ENCODE measurements at regions not wholly inside any gene's neighbourhood (a gene's known extent, or its start where the extent isn't known, plus 50 kb on each side); places are given as distances from the start of the nearest gene placed in this dataset.

GRCh38 chr20:41881466-41882046 is 263.4 kb upstream of the CHD6 start:
- no peak for DNase-seq (ENCODE audit: low read depth)

DNA sequence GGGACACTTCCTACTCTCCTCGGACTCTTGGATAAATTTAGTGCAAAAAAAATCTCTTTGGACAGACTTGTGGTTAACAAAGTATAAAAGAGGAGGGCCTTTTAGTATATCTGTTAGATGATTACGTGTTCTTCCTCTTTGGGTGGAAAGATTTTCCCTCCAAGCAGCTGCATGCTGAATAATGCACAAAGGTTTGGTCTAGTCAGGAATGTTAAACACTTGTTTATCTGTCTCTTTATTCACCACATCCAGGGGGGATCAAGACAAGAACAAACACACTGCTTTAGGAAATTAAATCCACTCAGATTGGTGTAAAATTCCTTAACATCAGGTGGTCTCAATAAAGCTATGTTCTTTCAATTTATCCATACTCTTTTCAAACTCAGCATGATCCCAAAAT is 260.9 kb upstream of the CHD6 start:
- no peak for DNase-seq (ENCODE audit: low read depth)

DNA sequence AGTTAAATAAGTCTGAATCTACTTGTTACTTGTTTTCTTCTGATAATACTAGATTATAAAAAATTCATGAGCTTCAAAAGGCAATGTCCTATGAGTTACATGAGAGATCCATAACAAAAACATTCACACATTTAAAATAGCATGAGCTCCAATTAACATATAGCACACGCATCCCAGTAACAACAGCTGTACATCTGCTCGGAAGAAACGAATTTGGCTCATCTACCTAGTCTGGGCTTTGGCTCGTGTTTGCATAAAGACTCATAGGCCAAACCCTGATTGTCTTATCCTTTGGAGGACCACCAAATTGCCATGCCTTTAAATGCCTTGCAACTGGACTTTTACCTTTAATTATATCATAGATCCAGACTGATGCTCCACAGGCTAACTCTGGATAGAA is 259.7 kb upstream of the CHD6 start:
- DNase-seq (ENCODE audit: low read depth): no peak

DNA sequence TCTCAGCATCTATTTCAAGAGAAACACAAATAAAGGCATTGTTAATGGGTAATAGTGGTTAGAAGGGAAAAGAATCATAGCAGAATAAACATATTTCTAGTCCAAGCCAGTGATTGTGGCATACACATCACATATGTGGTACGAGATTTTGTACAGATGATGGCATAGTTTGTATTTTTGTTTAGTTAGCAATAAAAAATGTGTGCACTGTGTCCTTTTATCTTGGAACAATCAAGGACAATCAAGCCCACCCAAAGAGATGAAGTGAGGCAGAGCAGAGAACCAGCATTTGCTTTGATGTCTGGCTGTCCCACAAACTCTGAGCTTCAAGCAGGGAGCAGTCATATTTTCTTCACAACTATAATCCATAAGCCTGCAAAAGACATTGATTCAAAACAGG is 256.5 kb upstream of the CHD6 start:
- DNase-seq (ENCODE audit: low read depth): no peak

DNA sequence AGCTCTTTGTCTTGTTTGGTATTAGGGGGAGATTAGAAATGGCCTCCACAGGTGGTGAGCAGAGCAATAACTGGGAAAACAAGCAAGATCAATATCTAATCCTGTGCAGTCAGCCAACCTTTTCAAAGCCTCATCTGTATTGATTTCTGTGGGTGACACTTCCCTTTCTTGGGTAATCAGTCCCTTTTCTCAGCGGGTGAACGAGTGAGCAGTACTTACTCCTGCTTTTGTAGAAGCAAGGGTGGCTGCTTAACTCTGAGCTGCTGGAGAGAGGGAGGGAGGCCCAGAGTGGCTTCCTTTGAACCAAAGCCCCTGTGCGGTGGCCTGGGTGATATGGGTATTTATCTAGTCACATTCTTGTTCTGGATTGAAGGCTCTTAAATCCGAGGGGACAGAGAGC is 254.8 kb upstream of the CHD6 start:
- DNase-seq (ENCODE audit: low read depth): no peak

- no peak for DNase-seq (ENCODE audit: low read depth)
These were observed 252.8 kb upstream of the CHD6 start for GRCh38 chr20:41870869-41871462.

GRCh38 chr20:41869261-41869660 is 251.1 kb upstream of the CHD6 start:
- DNase-seq (ENCODE audit: low read depth): no peak

DNA sequence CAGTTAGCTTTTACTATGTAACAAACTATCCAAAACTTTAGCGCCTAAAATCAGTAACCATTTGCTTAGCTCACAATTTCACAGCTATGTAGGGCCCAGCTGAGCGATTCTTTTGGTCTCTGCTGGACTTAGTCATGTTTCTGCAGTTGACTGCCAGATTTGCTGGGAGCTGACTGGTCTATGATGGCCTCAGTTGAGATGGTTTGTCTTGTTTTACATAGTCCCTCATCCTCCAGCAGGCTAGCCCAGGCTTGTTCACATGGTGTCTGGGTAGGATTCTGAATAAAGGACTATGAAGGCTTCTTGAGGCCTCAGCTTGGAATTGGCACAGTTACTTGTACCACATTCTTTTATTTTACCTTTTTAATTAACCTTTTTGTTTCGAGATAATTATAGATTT is 247.8 kb upstream of the CHD6 start:
- no peak for DNase-seq (ENCODE audit: low read depth)

GRCh38 chr20:41862476-41862875 is 244.3 kb upstream of the CHD6 start:
- DNase-seq (ENCODE audit: low read depth): no peak

DNA sequence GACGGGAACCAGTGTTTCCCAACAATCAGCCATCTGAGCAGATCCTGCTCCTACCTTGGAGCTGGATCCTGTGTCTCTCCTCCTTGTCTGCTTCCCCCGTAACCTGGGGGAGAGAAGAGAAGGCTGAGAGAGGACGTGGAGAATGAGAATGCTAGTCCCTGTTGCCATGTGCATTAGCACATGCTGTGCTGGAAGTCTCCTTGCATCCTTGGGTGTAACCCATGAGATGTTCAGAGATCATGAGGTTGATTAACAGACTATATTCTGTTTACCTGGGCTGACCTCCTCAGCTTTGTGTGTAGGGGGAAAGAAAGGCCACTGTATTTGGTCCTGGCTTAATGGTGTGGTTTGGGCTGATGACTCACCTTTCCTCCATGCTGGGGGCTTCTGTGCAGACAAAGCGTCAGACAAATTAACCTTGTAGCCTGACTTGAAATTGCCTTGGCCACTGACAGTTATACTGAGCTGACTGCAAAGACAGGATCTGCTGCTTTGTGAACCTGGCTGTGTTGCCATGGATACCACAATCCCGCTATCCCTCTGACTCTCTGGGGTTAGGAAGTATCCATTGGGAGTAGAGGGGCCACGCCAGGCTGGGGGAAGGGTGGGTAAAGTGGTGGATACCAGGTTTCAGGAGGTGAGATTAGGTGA is 243.7 kb upstream of the CHD6 start:
- no peak for DNase-seq (ENCODE audit: low read depth)

- no peak for DNase-seq (ENCODE audit: low read depth)
These were observed 236.6 kb upstream of the CHD6 start for GRCh38 chr20:41854765-41855164.

- DNase-seq (ENCODE audit: low read depth): no peak
These were observed 235.6 kb upstream of the CHD6 start for GRCh38 chr20:41853806-41854205.

DNA sequence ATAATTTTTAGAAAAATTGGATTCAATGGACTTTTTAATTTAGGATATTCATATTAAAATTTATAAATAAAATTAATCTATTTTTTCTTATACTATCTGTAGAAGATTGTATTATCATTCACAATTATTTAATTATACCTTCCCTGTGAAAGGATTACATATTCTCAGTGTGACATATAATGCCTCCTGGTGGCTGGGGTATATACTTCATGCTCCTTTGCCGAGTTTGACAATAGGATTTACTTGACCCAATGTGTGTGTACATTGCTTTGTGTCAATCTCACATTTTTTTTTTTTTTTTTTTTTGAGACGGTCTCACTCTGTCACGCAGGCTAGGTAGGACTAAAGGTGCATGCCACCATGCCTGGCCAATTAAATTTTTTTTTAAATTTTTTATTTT is 230.0 kb upstream of the CHD6 start:
- DNase-seq (ENCODE audit: low read depth): no peak

DNA sequence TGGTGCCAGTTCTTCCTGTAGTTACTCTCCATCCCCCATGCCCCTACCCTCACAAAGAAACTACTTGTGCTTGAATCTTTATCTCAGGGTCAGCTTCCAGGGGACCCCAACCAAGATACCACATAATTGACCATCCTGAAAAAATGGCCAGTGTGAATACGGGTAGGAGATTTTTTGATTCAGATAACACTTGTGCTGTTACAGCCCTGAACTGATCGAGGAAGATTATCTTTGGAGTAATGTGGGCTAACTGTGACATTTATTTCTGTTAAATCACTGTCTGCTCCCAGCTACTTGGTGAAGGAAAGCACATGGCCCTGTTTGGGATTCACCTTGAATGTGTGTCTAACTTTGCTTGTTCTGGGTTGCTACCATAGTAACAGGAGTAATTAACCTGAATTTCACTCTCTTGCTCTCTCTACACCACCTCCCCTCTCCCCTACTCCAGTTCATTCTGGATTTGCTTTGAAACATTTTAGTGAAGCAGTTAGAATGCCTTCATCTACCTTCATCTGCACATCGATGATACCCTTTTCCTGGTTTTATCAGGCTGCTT is 219.6 kb upstream of the CHD6 start:
- no peak for DNase-seq (ENCODE audit: low read depth)

DNA sequence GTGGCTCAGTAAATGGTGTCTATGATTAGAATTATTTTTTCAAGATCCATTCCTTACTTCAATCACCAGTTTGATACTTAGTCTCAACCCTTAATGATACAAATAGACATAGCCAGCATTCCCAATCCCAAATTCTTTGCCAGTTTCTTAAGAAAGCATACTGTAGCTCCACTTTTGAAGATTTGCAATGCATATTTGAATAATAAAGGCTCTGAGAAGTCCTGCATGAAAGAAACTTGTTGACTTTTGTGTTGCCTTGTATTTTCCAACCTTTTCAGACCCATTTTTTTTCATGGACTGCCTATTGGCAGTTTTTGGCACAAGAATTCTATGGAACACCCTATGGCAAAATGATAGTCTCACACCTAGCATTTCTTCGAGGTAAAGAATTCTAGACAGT is 215.6 kb upstream of the CHD6 start:
- no peak for DNase-seq (ENCODE audit: low read depth)

- no peak for DNase-seq (ENCODE audit: low read depth)
These were observed 212.5 kb upstream of the CHD6 start for GRCh38 chr20:41830702-41831101.

- no peak for DNase-seq (ENCODE audit: low read depth)
These were observed 201.3 kb upstream of the CHD6 start for GRCh38 chr20:41819436-41819835.

- DNase-seq (ENCODE audit: low read depth): no peak
These were observed 200.8 kb upstream of the CHD6 start for GRCh38 chr20:41818991-41819390.

DNA sequence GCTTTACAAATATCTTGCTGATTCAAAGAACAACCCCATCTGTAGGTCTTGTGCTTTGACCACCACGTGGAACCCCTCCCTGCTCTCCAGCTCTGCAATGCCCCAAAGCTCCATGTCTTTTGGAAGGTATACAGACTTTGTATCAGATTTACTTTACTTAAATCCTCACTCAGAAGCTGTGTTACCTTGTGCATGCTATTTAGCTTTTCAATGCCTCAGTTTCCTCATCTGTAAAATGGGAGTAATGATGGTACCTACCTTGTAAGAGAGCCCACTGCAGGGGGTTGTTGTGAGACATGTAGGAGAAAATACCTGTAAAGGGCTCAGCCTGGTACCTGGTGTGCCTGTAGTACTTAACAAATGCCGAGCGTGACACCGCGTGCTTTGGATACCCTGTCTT is 200.2 kb upstream of the CHD6 start:
- no peak for DNase-seq (ENCODE audit: low read depth)

GRCh38 chr20:41811456-41811855 is 193.3 kb upstream of the CHD6 start:
- DNase-seq (ENCODE audit: low read depth): no peak

- no peak for DNase-seq (ENCODE audit: low read depth)
These were observed 181.9 kb upstream of the CHD6 start for GRCh38 chr20:41800040-41800439.

DNA sequence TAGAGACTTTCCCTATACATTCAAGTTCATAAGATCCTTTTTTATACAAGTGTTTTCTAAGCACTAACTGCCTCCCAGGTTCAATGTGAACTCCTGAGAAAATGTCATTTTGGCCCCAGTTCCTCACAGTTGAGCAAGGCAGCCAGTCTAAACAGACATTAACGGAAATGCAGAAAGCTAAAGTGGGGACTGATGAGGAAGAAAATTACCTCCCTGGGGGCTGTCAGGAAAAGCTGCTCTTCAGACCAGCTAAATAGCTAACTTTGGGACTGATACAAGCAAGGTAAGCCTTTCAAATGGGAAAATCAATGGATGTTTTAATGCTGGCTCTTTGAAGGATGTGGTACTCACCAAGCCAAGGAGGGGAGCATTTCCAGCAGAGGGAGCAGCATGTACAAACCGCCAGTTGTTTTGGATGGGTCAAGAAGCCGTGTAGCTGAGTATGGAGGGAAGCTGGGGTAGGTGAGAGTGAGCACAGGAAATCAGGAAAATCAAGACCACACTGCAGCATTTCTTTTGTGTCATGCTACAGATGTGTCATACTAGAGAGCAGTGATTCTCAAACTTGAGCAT is 180.8 kb upstream of the CHD6 start:
- DNase-seq (ENCODE audit: low read depth): no peak

DNA sequence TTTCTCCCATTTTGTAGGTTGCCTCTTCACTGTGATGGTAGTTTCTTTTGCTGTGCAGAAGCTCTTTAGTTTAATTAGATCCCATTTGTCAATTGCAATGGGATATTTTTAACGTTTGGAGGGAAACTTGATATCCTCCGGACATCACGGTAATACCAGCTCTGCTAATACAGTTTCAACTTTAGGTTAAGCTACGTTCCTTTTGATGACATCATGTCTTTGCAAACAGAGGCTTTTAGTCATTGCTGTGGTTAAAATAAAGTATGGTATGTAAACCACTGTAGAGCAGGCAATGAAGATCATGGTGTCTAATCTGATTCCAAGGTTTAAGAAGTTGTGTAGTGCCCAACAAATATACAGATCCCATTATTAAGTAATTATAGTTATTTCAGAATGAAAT is 168.0 kb upstream of the CHD6 start:
- DNase-seq (ENCODE audit: low read depth): no peak
